OCI-LY7 (cell line): ENCODE measurements at regions not wholly inside any gene's neighbourhood (a gene's known extent, or its start where the extent isn't known, plus 50 kb on each side); places are given as distances from the start of the nearest gene placed in this dataset.

Source experiments
- CTCF ChIP-seq: fragments of 200-600 bp; sonication (generic); conservative IDR thresholded peaks from 2 replicates; pipeline ENCODE4 v1.5.1; 2014; ENCODE audit warnings: mild to moderate bottlenecking, antibody characterized with exemption, low read length, moderate library complexity, mixed read lengths
- EZH2phosphoT487 ChIP-seq: fragments of 200-600 bp; sonication (generic); IDR thresholded peaks from 2 replicates; pipeline ENCODE4 v1.6.1; 2018; ENCODE audit warnings: low read depth, borderline replicate concordance, mild to moderate bottlenecking, mixed run types, antibody characterized with exemption, low read length, moderate library complexity, mixed read lengths

- TF ChIP-seq CTCF = no peak
- no peak for TF ChIP-seq EZH2phosphoT487
Measured at GRCh38 chr7:124308384-124308783, 275.5 kb upstream of the TMEM229A start.
